ENCODE measurements at regions not wholly inside any gene's neighbourhood (a gene's known extent, or its start where the extent isn't known, plus 50 kb on each side); places are given as distances from the start of the nearest gene placed in this dataset.

DNA sequence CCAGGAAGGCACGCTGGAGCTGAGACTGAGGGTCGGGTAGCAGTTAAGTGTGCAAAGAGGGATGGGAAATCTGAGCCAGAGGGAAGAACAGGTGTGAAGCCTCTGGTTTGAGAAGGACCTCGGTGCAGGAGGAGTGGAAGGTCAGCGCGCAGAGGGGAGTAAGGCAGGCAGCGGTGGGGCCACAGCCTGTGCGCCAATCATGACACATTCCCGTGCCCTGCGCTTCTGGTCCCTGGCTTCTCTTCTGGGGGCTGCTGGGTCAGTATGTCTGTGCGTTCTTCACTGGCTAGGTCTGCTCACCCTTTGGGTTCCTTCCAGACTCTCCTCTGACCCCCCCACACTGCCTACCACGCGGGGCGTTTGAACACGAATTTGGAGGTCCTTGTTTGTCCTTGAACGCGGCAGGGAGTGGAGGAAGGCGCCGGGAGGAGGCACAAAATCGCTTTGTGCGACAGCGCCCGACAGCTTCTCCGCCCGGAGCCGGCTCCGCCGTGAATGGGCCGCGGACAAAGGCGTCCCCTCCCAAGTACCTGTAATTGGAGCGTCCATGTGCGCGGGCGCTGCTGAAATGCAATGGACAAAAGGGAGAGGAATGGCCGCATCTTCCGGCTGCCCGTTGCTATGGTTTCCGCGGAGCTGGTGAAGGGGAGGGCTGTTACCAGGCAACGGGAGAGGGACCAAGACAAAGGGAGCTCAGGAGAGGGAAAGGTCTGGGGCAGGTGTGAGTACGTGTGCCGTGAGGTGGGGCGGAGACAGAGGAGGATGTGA, 207.2 kb upstream of the SRRM4 start:
- intact Hi-C loops (cut with DNase I; ENCODE audit: low total_unique reads), result no loop called here
- no peak overlapping the region for H3K4me3 ChIP-seq
- H3K36me3 ChIP-seq, result no peaks in the 10 kb centered on the region
- H3K27me3 ChIP-seq, result peaks cover 0 to 4% of the 10 kb centered on the region in 2 donors
- TF ChIP-seq, protein P1, sequence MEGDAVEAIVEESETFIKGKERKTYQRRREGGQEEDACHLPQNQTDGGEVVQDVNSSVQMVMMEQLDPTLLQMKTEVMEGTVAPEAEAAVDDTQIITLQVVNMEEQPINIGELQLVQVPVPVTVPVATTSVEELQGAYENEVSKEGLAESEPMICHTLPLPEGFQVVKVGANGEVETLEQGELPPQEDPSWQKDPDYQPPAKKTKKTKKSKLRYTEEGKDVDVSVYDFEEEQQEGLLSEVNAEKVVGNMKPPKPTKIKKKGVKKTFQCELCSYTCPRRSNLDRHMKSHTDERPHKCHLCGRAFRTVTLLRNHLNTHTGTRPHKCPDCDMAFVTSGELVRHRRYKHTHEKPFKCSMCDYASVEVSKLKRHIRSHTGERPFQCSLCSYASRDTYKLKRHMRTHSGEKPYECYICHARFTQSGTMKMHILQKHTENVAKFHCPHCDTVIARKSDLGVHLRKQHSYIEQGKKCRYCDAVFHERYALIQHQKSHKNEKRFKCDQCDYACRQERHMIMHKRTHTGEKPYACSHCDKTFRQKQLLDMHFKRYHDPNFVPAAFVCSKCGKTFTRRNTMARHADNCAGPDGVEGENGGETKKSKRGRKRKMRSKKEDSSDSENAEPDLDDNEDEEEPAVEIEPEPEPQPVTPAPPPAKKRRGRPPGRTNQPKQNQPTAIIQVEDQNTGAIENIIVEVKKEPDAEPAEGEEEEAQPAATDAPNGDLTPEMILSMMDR (IDR thresholded peaks at IDR 0.05), result no peak
- no peaks in the 10 kb centered on the region for H3K4me1 ChIP-seq
- H3K9me3 ChIP-seq, result peaks cover 0 to 17% (median 0%) of the 10 kb centered on the region in 3 donors
- DNase-seq, result no peak
- H3K27ac ChIP-seq, result no peak overlapping the region

DNA sequence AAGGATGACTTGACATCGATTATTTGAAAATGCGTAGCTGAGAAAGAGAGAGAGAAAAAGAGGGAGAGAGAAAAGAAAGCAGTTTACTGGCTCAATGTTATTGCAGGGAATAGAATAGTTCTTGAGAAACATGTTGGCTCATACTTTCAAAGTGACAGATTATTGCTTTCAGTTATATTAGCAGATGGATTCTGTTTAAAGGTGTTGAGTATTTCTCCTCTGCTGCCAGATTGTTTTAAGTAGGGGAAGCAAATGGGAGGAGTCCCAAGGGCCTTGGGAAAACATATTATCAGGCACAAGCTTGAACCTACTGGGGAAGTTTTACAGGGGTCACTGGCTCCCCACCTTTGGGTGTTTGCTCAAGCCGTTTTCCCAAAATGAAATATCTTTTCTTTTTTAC, 203.8 kb upstream of the SRRM4 start:
- intact Hi-C loops (cut with DNase I; ENCODE audit: low total_unique reads), result no loop called here
- Histone ChIP-seq H3K4me1 (no peaks in the 10 kb centered on the region), H3K4me3 (no peak overlapping the region), H3K9me3 (peaks cover 0 to 17% (median 0%) of the 10 kb centered on the region in 3 donors), H3K36me3 (no peaks in the 10 kb centered on the region), H3K27ac (no peak overlapping the region), H3K27me3 (peaks cover 0 to 4% of the 10 kb centered on the region in 2 donors)
- DNase-seq, result no peak
- TF ChIP-seq, protein P1 (IDR thresholded peaks at IDR 0.05), result no peak

DNA sequence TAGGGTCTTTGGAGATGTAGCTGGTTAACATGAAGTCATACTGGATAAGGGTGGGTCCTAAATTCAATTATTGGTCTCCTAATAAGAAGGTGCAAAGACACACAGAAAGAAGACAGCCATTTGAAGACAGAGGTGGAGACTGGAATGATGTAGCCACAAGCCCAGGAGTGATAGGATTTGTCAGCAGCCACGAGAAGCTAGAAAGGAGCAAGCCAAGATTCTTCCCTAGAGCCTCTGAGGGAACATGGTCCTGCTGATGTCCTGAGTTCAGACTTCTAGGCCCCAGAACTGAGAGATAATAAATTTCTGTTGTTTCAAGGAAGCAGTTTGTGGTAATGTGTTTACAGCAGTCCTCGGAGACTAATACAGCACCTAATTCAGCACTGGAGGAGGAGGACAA, 203.3 kb upstream of the SRRM4 start:
- no peaks in the 10 kb centered on the region for H3K4me1 ChIP-seq
- TF ChIP-seq, protein P1 (IDR thresholded peaks at IDR 0.05), result no peak
- peaks cover 0 to 3% of the 10 kb centered on the region in 2 donors for H3K27me3 ChIP-seq
- H3K9me3 ChIP-seq, result peaks cover 0 to 14% (median 0%) of the 10 kb centered on the region in 3 donors
- H3K27ac ChIP-seq, result no peak overlapping the region
- intact Hi-C loops (cut with DNase I; ENCODE audit: low total_unique reads), result no loop called here
- H3K4me3 ChIP-seq, result no peak overlapping the region
- no peaks in the 10 kb centered on the region for H3K36me3 ChIP-seq
- no peak for DNase-seq

DNA sequence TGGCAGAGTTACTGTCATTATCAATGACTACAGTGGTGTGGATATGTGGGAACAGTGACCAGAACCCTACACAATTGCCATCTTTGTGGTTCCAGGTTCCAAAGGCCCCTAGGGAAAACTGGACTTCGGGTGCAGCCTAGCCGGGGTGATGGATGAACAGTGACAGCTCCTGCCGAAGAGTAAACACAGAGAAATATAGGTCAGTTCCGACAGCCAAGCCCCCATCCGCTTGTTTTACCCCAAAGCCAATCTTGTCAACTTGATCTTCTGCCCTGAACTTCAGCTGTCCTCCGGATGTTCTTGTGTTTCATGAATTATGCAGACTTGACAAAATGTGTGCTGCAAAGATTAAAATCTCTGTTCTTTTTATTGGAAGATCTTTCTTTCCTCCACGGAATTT, 200.4 kb upstream of the SRRM4 start:
- TF ChIP-seq, protein P1 (IDR thresholded peaks at IDR 0.05), result no peak
- intact Hi-C loops (cut with DNase I; ENCODE audit: low total_unique reads), result no loop called here
- no peak for DNase-seq
- Histone ChIP-seq H3K4me1 (no peaks in the 10 kb centered on the region), H3K4me3 (no peak overlapping the region), H3K9me3 (no peaks in the 10 kb centered on the region), H3K36me3 (no peaks in the 10 kb centered on the region), H3K27ac (no peak overlapping the region), H3K27me3 (no peaks in the 10 kb centered on the region)

DNA sequence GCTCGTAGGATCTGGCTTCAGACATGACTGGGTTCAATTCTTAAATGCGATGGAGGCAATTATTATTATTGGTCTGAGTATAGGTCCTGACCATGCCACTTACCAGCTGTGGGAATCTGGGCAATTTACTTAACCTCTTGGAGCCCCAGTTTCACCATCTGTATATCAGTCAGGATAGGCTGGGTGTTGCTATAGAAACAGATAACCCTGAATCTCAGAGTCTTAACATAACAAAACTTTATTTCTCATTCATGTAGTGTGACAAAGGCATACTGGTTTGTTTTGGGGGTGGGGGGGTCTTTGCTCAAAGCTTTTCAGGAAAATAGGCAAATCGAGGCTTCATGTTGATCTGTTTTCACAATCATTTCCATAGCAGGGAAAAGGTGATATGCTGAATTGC, 199.6 kb upstream of the SRRM4 start:
- TF ChIP-seq, protein P1 (IDR thresholded peaks at IDR 0.05), result no peak
- no peaks in the 10 kb centered on the region for H3K27me3 ChIP-seq
- no peaks in the 10 kb centered on the region for H3K4me1 ChIP-seq
- H3K27ac ChIP-seq, result no peak overlapping the region
- no peaks in the 10 kb centered on the region for H3K9me3 ChIP-seq
- intact Hi-C loops (cut with DNase I; ENCODE audit: low total_unique reads), result no loop called here
- H3K4me3 ChIP-seq, result no peak overlapping the region
- no peak for DNase-seq
- no peaks in the 10 kb centered on the region for H3K36me3 ChIP-seq

All from tibial artery (tissue), 4 donors.